Panc1 (cell line): ENCODE measurements at regions not wholly inside any gene's neighbourhood (a gene's known extent, or its start where the extent isn't known, plus 50 kb on each side); places are given as distances from the start of the nearest gene placed in this dataset.

Experiments
- POLR2AphosphoS5 ChIP-seq: IDR thresholded peaks from 2 replicates; pipeline ENCODE4 v1.6.1; 2012; ENCODE audit warnings: mild to moderate bottlenecking, low read depth, low read length, moderate library complexity
- TF ChIP-seq, protein P1 (sequence below): fragments of 450-650 bp; IDR thresholded peaks from 2 replicates; pipeline ENCODE4 v1.5.1; 2017; ENCODE audit warnings: mild to moderate bottlenecking

DNA sequence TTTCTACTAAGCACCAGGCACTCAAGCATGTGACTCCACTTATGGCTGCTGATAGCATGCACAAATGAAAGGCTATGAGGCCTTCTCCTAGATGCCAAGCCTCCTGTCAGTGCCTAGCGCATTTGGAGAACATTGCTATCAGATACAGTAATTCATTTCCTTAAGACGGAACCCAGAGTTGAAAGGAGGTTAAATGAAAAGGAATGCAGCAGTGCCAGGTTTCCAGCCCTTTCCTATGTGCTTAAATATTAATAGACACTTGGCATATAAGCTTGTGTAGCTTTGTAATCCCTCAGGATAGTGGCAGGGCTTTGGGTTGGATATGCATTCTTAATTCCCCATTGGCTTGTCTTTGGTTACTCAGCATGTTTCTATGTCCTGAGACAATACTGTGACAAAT lies 140.1 kb upstream of the FRY start:
- TF ChIP-seq, protein P1, sequence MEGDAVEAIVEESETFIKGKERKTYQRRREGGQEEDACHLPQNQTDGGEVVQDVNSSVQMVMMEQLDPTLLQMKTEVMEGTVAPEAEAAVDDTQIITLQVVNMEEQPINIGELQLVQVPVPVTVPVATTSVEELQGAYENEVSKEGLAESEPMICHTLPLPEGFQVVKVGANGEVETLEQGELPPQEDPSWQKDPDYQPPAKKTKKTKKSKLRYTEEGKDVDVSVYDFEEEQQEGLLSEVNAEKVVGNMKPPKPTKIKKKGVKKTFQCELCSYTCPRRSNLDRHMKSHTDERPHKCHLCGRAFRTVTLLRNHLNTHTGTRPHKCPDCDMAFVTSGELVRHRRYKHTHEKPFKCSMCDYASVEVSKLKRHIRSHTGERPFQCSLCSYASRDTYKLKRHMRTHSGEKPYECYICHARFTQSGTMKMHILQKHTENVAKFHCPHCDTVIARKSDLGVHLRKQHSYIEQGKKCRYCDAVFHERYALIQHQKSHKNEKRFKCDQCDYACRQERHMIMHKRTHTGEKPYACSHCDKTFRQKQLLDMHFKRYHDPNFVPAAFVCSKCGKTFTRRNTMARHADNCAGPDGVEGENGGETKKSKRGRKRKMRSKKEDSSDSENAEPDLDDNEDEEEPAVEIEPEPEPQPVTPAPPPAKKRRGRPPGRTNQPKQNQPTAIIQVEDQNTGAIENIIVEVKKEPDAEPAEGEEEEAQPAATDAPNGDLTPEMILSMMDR = no peak
- TF ChIP-seq POLR2AphosphoS5 = no peak
